Neural progenitor cell (in vitro differentiated cells): ENCODE measurements at regions not wholly inside any gene's neighbourhood (a gene's known extent, or its start where the extent isn't known, plus 50 kb on each side); places are given as distances from the start of the nearest gene placed in this dataset.

Experiments
- DNase-seq: peaks from one replicate; pipeline ENCODE4 v3.0.0-alpha.2; 2016; ENCODE audit warnings: low spot score
- H2AFZ ChIP-seq: fragments of 200-600 bp; sonication (generic); replicated peaks from 2 replicates; pipeline ENCODE4 v1.6.1; 2016; ENCODE audit warnings: antibody characterized with exemption
- H3F3A ChIP-seq: fragments of 200-600 bp; sonication (generic); 2 replicates; pipeline ENCODE4 v1.6.1; 2016; ENCODE audit warnings: antibody characterized with exemption, low read depth
- H3K27ac ChIP-seq: fragments of 200-600 bp; sonication (generic); 2 replicates; pipeline ENCODE4 v1.5.1; 2016; ENCODE audit warnings: mild to moderate bottlenecking
- H3K27me3 ChIP-seq: fragments of 200-600 bp; sonication (generic); 2 replicates; pipeline ENCODE4 v1.6.1; 2016; ENCODE audit warnings: mild to moderate bottlenecking, moderate library complexity
- H3K36me3 ChIP-seq: fragments of 200-600 bp; sonication (generic); 2 replicates; pipeline ENCODE4 v1.5.1; 2016
- H3K4me1 ChIP-seq: fragments of 200-600 bp; sonication (generic); 2 replicates; pipeline ENCODE4 v1.6.1; 2016; ENCODE audit warnings: mixed run types
- H3K4me2 ChIP-seq: fragments of 200-600 bp; sonication (generic); 2 replicates; pipeline ENCODE4 v1.6.1; 2016
- H3K4me3 ChIP-seq: fragments of 200-600 bp; sonication (generic); 2 replicates; pipeline ENCODE4 v1.5.1; 2016
- H3K79me2 ChIP-seq: fragments of 200-600 bp; sonication (generic); 2 replicates; pipeline ENCODE4 v1.6.1; 2016; ENCODE audit warnings: low read depth
- H3K9ac ChIP-seq: fragments of 200-600 bp; sonication (generic); 2 replicates; pipeline ENCODE4 v1.6.1; 2016
- H3K9me3 ChIP-seq: fragments of 200-600 bp; sonication (generic); 2 replicates; pipeline ENCODE4 v1.5.1; 2016; ENCODE audit warnings: low read depth
- H4K20me1 ChIP-seq: fragments of 200-600 bp; sonication (generic); 2 replicates; pipeline ENCODE4 v1.6.1; 2016; ENCODE audit warnings: low read depth
- H3K27ac Mint-ChIP-seq: 3 replicates; pipeline ENCODE4 v1.8.0; 2021; ENCODE audit warnings: mixed read lengths
- H3K27me3 Mint-ChIP-seq: 2 replicates; pipeline ENCODE4 v1.8.0; 2022; ENCODE audit warnings: low read depth, mild to moderate bottlenecking, inconsistent platforms, moderate library complexity, mixed read lengths; ENCODE audit not compliant: insufficient read depth
- H3K36me3 Mint-ChIP-seq: 3 replicates; pipeline ENCODE4 v1.8.0; 2021; ENCODE audit warnings: mixed read lengths
- H3K4me1 Mint-ChIP-seq: 3 replicates; pipeline ENCODE4 v1.8.0; 2021; ENCODE audit warnings: mixed read lengths
- H3K4me3 Mint-ChIP-seq: 3 replicates; pipeline ENCODE4 v1.8.0; 2021; ENCODE audit warnings: mild to moderate bottlenecking, moderate library complexity, mixed read lengths
- H3K9me3 Mint-ChIP-seq: 3 replicates; pipeline ENCODE4 v1.8.0; 2020; ENCODE audit warnings: mixed read lengths
- EZH2 ChIP-seq: fragments of 200-600 bp; sonication (generic); IDR thresholded peaks from 2 replicates; pipeline ENCODE4 v1.6.1; 2017; ENCODE audit warnings: antibody characterized with exemption, mild to moderate bottlenecking, moderate library complexity
- EZH2phosphoT487 ChIP-seq: fragments of 200-600 bp; sonication (generic); IDR thresholded peaks from 2 replicates; pipeline ENCODE4 v1.6.1; 2017; ENCODE audit warnings: antibody characterized with exemption
- TF ChIP-seq, protein P1 (sequence below): fragments of 200-600 bp; sonication (generic); IDR thresholded peaks from 2 replicates; pipeline ENCODE4 v1.5.1; 2017; ENCODE audit warnings: antibody characterized with exemption, mild to moderate bottlenecking

GRCh38 chrX:20373063-20373462, 106.4 kb upstream of the RPS6KA3 start:
- no peaks in the 10 kb centered on the region for H3K9me3 ChIP-seq
- no peak overlapping the region for H3K4me2 ChIP-seq
- no peak overlapping the region for H2AFZ ChIP-seq
- no peak for DNase-seq
- no peak overlapping the region for H3K4me3 Mint-ChIP-seq
- H4K20me1 ChIP-seq = no peaks in the 10 kb centered on the region
- H3K36me3 ChIP-seq = no peaks in the 10 kb centered on the region
- no peaks in the 10 kb centered on the region for H3K4me1 Mint-ChIP-seq
- H3K27ac ChIP-seq = no peak overlapping the region
- no peaks in the 10 kb centered on the region for H3K27me3 Mint-ChIP-seq
- no peaks in the 10 kb centered on the region for H3K27me3 ChIP-seq
- no peak overlapping the region for H3K27ac Mint-ChIP-seq
- H3K9me3 Mint-ChIP-seq = no peaks in the 10 kb centered on the region
- H3K36me3 Mint-ChIP-seq = no peaks in the 10 kb centered on the region
- H3K4me1 ChIP-seq = no peaks in the 10 kb centered on the region
- H3K79me2 ChIP-seq = no peaks in the 10 kb centered on the region
- H3K9ac ChIP-seq = no peak overlapping the region
- H3K4me3 ChIP-seq = no peak overlapping the region
- TF ChIP-seq, protein P1, sequence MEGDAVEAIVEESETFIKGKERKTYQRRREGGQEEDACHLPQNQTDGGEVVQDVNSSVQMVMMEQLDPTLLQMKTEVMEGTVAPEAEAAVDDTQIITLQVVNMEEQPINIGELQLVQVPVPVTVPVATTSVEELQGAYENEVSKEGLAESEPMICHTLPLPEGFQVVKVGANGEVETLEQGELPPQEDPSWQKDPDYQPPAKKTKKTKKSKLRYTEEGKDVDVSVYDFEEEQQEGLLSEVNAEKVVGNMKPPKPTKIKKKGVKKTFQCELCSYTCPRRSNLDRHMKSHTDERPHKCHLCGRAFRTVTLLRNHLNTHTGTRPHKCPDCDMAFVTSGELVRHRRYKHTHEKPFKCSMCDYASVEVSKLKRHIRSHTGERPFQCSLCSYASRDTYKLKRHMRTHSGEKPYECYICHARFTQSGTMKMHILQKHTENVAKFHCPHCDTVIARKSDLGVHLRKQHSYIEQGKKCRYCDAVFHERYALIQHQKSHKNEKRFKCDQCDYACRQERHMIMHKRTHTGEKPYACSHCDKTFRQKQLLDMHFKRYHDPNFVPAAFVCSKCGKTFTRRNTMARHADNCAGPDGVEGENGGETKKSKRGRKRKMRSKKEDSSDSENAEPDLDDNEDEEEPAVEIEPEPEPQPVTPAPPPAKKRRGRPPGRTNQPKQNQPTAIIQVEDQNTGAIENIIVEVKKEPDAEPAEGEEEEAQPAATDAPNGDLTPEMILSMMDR = no peak
- TF ChIP-seq EZH2 (no peak), EZH2phosphoT487 (no peak)
- H3F3A ChIP-seq = no peaks in the 10 kb centered on the region

DNA sequence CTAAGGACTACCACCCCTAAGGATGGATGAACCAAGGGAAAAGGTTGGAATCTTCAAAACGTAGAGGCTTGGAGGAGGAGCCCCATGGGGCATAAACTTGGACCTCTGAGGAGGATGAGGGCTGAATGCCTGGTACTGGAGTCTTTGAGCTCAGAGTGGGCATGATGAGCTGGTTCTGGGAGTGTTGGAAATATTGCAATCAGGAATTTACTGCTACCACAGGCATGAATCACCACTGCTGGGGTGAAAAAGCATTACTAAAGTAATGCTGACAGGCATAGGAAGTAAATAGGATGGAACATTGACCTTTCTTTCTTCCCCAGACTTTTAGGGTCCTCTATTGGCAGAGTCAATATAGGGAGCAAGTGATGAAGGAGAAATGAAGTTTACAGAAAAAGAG, 105.8 kb upstream of the RPS6KA3 start:
- no peaks in the 10 kb centered on the region for H3K36me3 Mint-ChIP-seq
- no peaks in the 10 kb centered on the region for H3K9me3 Mint-ChIP-seq
- Histone ChIP-seq H3K36me3 (no peaks in the 10 kb centered on the region), H3K27ac (no peak overlapping the region), H3F3A (no peaks in the 10 kb centered on the region), H3K27me3 (no peaks in the 10 kb centered on the region), H2AFZ (no peak overlapping the region), H3K4me1 (no peaks in the 10 kb centered on the region), H3K79me2 (no peaks in the 10 kb centered on the region), H3K4me3 (no peak overlapping the region), H3K9ac (no peak overlapping the region), H3K9me3 (no peaks in the 10 kb centered on the region), H4K20me1 (no peaks in the 10 kb centered on the region), H3K4me2 (no peak overlapping the region)
- no peak overlapping the region for H3K27ac Mint-ChIP-seq
- no peaks in the 10 kb centered on the region for H3K27me3 Mint-ChIP-seq
- no peak overlapping the region for H3K4me3 Mint-ChIP-seq
- DNase-seq = no peak
- H3K4me1 Mint-ChIP-seq = no peaks in the 10 kb centered on the region
- TF ChIP-seq EZH2phosphoT487 (no peak), EZH2 (no peak)
- TF ChIP-seq, protein P1 = no peak

DNA sequence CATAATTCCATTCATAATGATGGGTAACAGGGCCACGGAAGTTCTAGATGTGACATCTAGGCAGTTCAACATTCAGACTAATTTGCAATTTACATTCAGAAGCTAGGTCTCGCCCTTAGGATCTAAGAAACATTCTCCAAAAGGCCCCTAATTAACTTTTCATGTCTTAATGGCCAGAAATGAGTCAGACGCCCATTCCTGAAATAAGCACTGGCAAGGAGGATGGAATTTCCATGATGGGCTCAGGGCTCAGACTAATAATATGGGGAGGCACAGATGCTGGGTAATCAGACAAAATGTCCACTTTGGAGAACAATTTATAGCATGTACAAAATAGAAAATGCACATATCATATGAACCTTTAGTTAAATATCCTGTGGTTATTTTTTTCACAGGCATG, 102.8 kb upstream of the RPS6KA3 start:
- Mint-ChIP-seq H3K9me3 (peaks cover 2% of the 10 kb centered on the region), H3K36me3 (no peaks in the 10 kb centered on the region), H3K4me3 (no peak overlapping the region), H3K27me3 (peaks cover 2% of the 10 kb centered on the region), H3K27ac (no peak overlapping the region), H3K4me1 (no peaks in the 10 kb centered on the region)
- Histone ChIP-seq H3K27ac (no peak overlapping the region), H3K4me1 (no peaks in the 10 kb centered on the region), H4K20me1 (no peaks in the 10 kb centered on the region), H3K4me2 (no peak overlapping the region), H3F3A (no peaks in the 10 kb centered on the region), H3K9me3 (no peaks in the 10 kb centered on the region), H3K9ac (no peak overlapping the region), H3K36me3 (no peaks in the 10 kb centered on the region), H3K4me3 (no peak overlapping the region), H2AFZ (no peak overlapping the region), H3K79me2 (no peaks in the 10 kb centered on the region), H3K27me3 (no peaks in the 10 kb centered on the region)
- no peak for DNase-seq
- TF ChIP-seq EZH2 (no peak), EZH2phosphoT487 (no peak)
- TF ChIP-seq, protein P1 = no peak

- H3K4me1 ChIP-seq = peaks cover 19% of the 10 kb centered on the region
- H3K9me3 ChIP-seq = peaks cover 4% of the 10 kb centered on the region
- no peak for DNase-seq
- no peaks in the 10 kb centered on the region for H3F3A ChIP-seq
- no peaks in the 10 kb centered on the region for H3K79me2 ChIP-seq
- Mint-ChIP-seq H3K36me3 (no peaks in the 10 kb centered on the region), H3K9me3 (peaks cover 5% of the 10 kb centered on the region), H3K27ac (no peak overlapping the region), H3K27me3 (peaks cover 4% of the 10 kb centered on the region), H3K4me1 (peaks cover 25% of the 10 kb centered on the region), H3K4me3 (no peak overlapping the region)
- H3K9ac ChIP-seq = no peak overlapping the region
- H3K4me3 ChIP-seq = no peak overlapping the region
- TF ChIP-seq, protein P1 = no peak
- TF ChIP-seq EZH2 (no peak), EZH2phosphoT487 (no peak)
- H2AFZ ChIP-seq = no peak overlapping the region
- no peaks in the 10 kb centered on the region for H4K20me1 ChIP-seq
- H3K27me3 ChIP-seq = no peaks in the 10 kb centered on the region
- no peak overlapping the region for H3K4me2 ChIP-seq
- H3K36me3 ChIP-seq = no peaks in the 10 kb centered on the region
- no peak overlapping the region for H3K27ac ChIP-seq
Observed at GRCh38 chrX:20364238-20364637, 97.5 kb upstream of the RPS6KA3 start.
